Omental fat pad (tissue), 3 donors: ENCODE measurements at regions not wholly inside any gene's neighbourhood (a gene's known extent, or its start where the extent isn't known, plus 50 kb on each side); places are given as distances from the start of the nearest gene placed in this dataset.
"Not testable (repeated sequence)": the region's sequence is repeated elsewhere in the genome, so short reads cannot be mapped to it uniquely, and the experiment has no call there.

Experiments used
- ATAC-seq: fragments of 150-250 bp; one replicate; pipeline ENCODE4 v1.9.1; 2016; ENCODE audit warnings: mild to moderate bottlenecking, moderate library complexity; ENCODE audit not compliant: low FRiP score
- DNase-seq: peaks from one replicate; pipeline ENCODE4 v3.0.0-alpha.2; 2019; ENCODE audit warnings: low spot score
- CTCF ChIP-seq, 3 donors: fragments of 450-650 bp; IDR thresholded peaks; one replicate each; pipeline ENCODE4 v1.5.1; 2016 to 2017; ENCODE audit warnings: antibody characterized with exemption in 3 of 3, mild to moderate bottlenecking in 3 of 3, moderate library complexity in 2 of 3

- DNase-seq (no peak), ATAC-seq (no peak)
- TF ChIP-seq CTCF (IDR thresholded peaks at IDR 0.05), result no peak
Observed at GRCh38 chr5:58182287-58182841, 277.5 kb downstream of the PLK2 start.

GRCh38 chr5:58181578-58182286 lies 278.2 kb downstream of the PLK2 start:
- no peak for TF ChIP-seq CTCF (IDR thresholded peaks at IDR 0.05)
- no peak for ATAC-seq
- DNase-seq, result no peak

- DNase-seq (no peak), ATAC-seq (no peak)
- TF ChIP-seq CTCF (IDR thresholded peaks at IDR 0.05), result no peak
Observed at GRCh38 chr5:58172946-58173345, 286.9 kb downstream of the PLK2 start.

GRCh38 chr5:58165152-58165551 lies 294.7 kb downstream of the PLK2 start:
- ATAC-seq, result no peak
- TF ChIP-seq CTCF (IDR thresholded peaks at IDR 0.05), result no peak

GRCh38 chr5:58161889-58162288 lies 298.0 kb downstream of the PLK2 start:
- ATAC-seq, DNase-seq: not testable (repeated sequence)

More at GRCh38 chr5:58165152-58165551, 294.7 kb downstream of the PLK2 start:
- DNase-seq, result no peak

GRCh38 chr5:58156973-58157701 lies 302.7 kb downstream of the PLK2 start:
- TF ChIP-seq CTCF (IDR thresholded peaks at IDR 0.05), result no peak
- no peak for ATAC-seq
- no peak for DNase-seq

- ATAC-seq (no peak), DNase-seq (no peak)
- no peak for TF ChIP-seq CTCF (IDR thresholded peaks at IDR 0.05)
Observed at GRCh38 chr5:58156361-58156760, 303.5 kb downstream of the PLK2 start.
